GM13977 (cell line): ENCODE measurements at regions not wholly inside any gene's neighbourhood (a gene's known extent, or its start where the extent isn't known, plus 50 kb on each side); places are given as distances from the start of the nearest gene placed in this dataset.

Experiments used
- DNase-seq: peaks from one replicate; pipeline ENCODE4 v3.0.0; 2012; ENCODE audit warnings: low spot score
- CTCF ChIP-seq: IDR thresholded peaks from 2 replicates; pipeline ENCODE4 v1.5.1; 2012; ENCODE audit warnings: mild to moderate bottlenecking, control low read depth; ENCODE audit not compliant: insufficient read depth; ENCODE audit errors: extremely low read depth, missing control alignments
- in situ Hi-C: fragments of 300-500 bp; cut with MboI; formaldehyde crosslinking; loops from one replicate; pipeline ENCODE4 v1.12.0; 2022; ENCODE audit warnings: low sequenced_read_pairs, low pct_unique_long_range_greater_than_20kb, mixed read lengths, inconsistent platforms; ENCODE audit not compliant: unreplicated experiment

- in situ Hi-C loops, result no loop called here
- DNase-seq, result no peak
- TF ChIP-seq CTCF, result no peak
Measured at GRCh38 chr2:212936572-212936971, 214.8 kb downstream of the IKZF2 start.

- no peak for DNase-seq
- TF ChIP-seq CTCF, result no peak
- in situ Hi-C loops, result no loop called here
Measured at GRCh38 chr2:212935752-212936151, 215.7 kb downstream of the IKZF2 start.

- in situ Hi-C loops, result no loop called here
- no peak for DNase-seq
- no peak for TF ChIP-seq CTCF
Measured at GRCh38 chr2:212931271-212931670, 220.1 kb downstream of the IKZF2 start.

DNA sequence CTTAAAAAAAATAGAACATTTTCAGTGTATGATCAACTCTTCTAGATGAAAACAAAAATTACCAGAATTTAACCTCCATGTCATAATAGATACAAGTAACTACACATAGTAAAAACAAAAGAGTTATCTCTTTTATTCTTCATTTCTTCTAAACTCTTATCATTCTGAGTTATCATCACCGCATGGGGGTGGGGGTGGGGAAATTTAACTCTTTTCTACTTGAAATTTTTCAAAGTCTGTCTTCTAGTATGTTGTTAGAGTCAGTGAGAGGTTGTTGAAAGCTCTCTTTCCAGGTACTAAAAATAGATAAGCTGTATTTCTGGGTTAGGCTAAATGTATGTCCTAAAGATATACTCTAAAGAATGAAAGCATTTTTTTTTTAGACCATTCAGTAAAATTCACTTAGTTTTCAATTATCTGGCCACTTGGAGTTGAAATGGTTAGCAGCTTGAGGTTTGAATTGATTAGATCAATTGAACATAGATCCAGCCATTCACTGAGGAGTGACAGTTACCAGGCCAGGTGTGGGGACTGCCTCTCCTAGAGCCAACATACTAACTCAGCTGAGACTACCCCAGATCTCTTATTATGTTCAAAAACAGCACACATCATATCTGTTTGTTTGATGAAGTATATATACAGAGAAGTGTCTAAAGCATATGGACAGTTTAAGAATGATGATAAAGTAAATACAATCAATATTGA lies 220.7 kb downstream of the IKZF2 start:
- TF ChIP-seq CTCF, result no peak
- in situ Hi-C loops, result no loop called here
- DNase-seq, result no peak

DNA sequence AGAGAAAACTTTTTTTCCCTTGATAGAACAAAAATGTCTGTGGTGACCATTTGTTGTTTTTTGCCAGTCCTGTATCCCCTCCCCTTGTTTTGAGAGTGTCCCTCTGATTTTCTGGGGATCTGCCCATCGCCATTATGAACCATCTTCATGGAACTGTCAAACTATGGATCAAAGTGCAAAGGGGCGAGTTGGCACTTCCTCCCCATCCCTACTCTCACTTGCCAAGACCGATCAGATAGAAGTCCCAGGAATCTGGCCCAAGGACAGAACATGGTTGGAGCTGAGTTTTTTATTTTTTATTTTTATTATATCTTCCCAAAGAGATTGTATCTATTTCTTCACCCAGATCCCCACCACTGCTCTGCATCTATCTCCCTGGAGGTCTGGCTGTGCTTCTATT lies 221.4 kb downstream of the IKZF2 start:
- in situ Hi-C loops, result no loop called here
- TF ChIP-seq CTCF, result no peak
- DNase-seq, result no peak

- DNase-seq, result no peak
- TF ChIP-seq CTCF, result no peak
- in situ Hi-C loops, result no loop called here
Measured at GRCh38 chr2:212929116-212929515, 222.3 kb downstream of the IKZF2 start.
